ENCODE measurements at regions not wholly inside any gene's neighbourhood (a gene's known extent, or its start where the extent isn't known, plus 50 kb on each side); places are given as distances from the start of the nearest gene placed in this dataset.

GRCh38 chr11:70825893-70826540 is 426.4 kb downstream of the SHANK2 start:
- Histone ChIP-seq H3K4me3 (ENCODE audit: low read length) (no peak overlapping the region), H3K4me1 (ENCODE audit: control insufficient read depth, insufficient read depth, low read length) (peaks cover 13% of the 10 kb centered on the region), H3K27ac (ENCODE audit: low read length) (no peak overlapping the region), H3K36me3 (ENCODE audit: control insufficient read depth, insufficient read depth, low read length) (no peaks in the 10 kb centered on the region), H3K27me3 (ENCODE audit: control insufficient read depth, insufficient read depth, low read length) (peaks cover 9% of the 10 kb centered on the region), H3K9me3 (ENCODE audit: control insufficient read depth, low read depth, low read length) (no peaks in the 10 kb centered on the region)
- 100% methylated on average over 5 of the region's 21 CpGs for WGBS (ENCODE audit: insufficient coverage, low lambda C conversion rate)
- DNase-seq, result no peak

GRCh38 chr11:70826541-70827335 is 425.6 kb downstream of the SHANK2 start:
- Histone ChIP-seq H3K4me1 (ENCODE audit: control insufficient read depth, insufficient read depth, low read length) (peaks cover 13% of the 10 kb centered on the region), H3K36me3 (ENCODE audit: control insufficient read depth, insufficient read depth, low read length) (no peaks in the 10 kb centered on the region), H3K27me3 (ENCODE audit: control insufficient read depth, insufficient read depth, low read length) (peaks cover 9% of the 10 kb centered on the region), H3K4me3 (ENCODE audit: low read length) (no peak overlapping the region), H3K27ac (ENCODE audit: low read length) (no peak overlapping the region), H3K9me3 (ENCODE audit: control insufficient read depth, low read depth, low read length) (no peaks in the 10 kb centered on the region)
- peak in 1 of 2 donors; percentile 7 for DNase-seq
- WGBS (ENCODE audit: insufficient coverage, low lambda C conversion rate), result no CpG with 5 or more reads among the region's 35 CpGs

GRCh38 chr11:70828593-70829082 is 423.7 kb downstream of the SHANK2 start:
- H3K27ac ChIP-seq (ENCODE audit: low read length), result no peak overlapping the region
- H3K9me3 ChIP-seq (ENCODE audit: control insufficient read depth, low read depth, low read length), result no peaks in the 10 kb centered on the region
- no peaks in the 10 kb centered on the region for H3K36me3 ChIP-seq (ENCODE audit: control insufficient read depth, insufficient read depth, low read length)
- H3K27me3 ChIP-seq (ENCODE audit: control insufficient read depth, insufficient read depth, low read length), result peaks cover 9% of the 10 kb centered on the region
- DNase-seq, result no peak
- H3K4me3 ChIP-seq (ENCODE audit: low read length), result no peak overlapping the region
- no CpG with 5 or more reads among the region's 20 CpGs for WGBS (ENCODE audit: insufficient coverage, low lambda C conversion rate)
- peaks cover 13% of the 10 kb centered on the region for H3K4me1 ChIP-seq (ENCODE audit: control insufficient read depth, insufficient read depth, low read length)

DNA sequence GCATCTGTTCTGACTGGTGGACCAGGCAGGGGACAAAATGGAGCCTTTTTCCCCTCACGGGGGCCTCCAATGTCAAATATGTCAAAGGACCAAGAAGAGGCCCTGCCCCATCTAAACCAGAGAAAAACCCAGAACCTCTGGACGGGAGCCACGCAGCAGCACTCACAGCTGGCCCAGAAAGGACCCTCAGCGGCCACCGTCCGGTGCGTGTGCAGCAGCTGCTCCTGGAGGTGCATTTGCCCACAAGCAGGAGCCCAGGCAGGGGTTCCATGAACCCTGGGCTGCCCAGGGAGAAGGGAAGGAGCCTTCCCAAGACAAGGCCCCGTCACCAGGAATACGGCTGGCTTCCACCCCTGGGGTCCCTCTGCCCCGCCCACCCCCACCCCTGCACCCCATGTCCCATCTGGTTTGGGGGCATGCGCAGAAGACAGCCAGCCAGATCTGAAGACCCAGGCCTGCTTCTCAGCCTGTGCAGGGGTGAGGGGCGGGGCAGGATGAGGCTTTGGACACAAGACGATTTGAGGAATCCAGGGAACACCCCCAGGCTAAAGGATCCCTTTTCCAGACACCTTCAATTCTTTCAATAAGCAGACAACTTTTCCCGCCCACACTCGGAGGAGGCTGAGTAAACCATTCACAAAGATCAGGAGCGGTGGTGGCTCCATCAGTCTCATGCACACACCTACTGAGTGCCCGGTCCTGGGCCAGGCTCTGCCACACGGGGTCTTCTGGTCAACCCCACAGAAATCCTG is 423.1 kb downstream of the SHANK2 start:
- H3K36me3 ChIP-seq (ENCODE audit: control insufficient read depth, insufficient read depth, low read length), result no peaks in the 10 kb centered on the region
- WGBS (ENCODE audit: insufficient coverage, low lambda C conversion rate), result no CpG with 5 or more reads among the region's 18 CpGs

DNA sequence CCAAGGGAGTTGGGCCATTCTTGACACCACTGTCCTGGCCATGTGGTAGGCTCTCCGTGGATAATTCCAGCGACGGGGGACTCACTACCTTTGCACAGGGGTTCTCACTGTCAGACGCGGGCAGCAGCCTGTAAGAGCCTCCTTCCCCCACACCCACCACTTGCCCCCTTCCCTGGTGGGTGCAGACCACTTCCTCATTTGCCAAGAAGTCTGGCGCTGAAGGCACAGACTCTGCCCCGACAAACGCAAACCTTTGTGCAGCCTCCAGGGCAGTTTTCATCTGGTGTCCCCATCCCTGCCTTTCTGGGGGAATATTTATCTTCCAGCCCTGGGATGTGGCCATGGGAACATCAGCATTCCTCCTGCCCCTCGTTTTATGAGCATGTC is 422.5 kb downstream of the SHANK2 start:
- Histone ChIP-seq H3K9me3 (ENCODE audit: control insufficient read depth, low read depth, low read length) (no peaks in the 10 kb centered on the region), H3K4me1 (ENCODE audit: control insufficient read depth, insufficient read depth, low read length) (peaks cover 13% of the 10 kb centered on the region), H3K36me3 (ENCODE audit: control insufficient read depth, insufficient read depth, low read length) (no peaks in the 10 kb centered on the region), H3K27ac (ENCODE audit: low read length) (no peak overlapping the region), H3K4me3 (ENCODE audit: low read length) (no peak overlapping the region), H3K27me3 (ENCODE audit: control insufficient read depth, insufficient read depth, low read length) (peaks cover 9% of the 10 kb centered on the region)
- WGBS (ENCODE audit: insufficient coverage, low lambda C conversion rate), result no CpG with 5 or more reads among the region's 9 CpGs
- no peak for DNase-seq

More for the DNA sequence above, 423.1 kb downstream of the SHANK2 start:
- Histone ChIP-seq H3K4me1 (ENCODE audit: control insufficient read depth, insufficient read depth, low read length) (peaks cover 13% of the 10 kb centered on the region), H3K4me3 (ENCODE audit: low read length) (no peak overlapping the region), H3K27ac (ENCODE audit: low read length) (no peak overlapping the region), H3K27me3 (ENCODE audit: control insufficient read depth, insufficient read depth, low read length) (peaks cover 9% of the 10 kb centered on the region), H3K9me3 (ENCODE audit: control insufficient read depth, low read depth, low read length) (no peaks in the 10 kb centered on the region)
- DNase-seq, result no peak

GRCh38 chr11:70833011-70833410 is 419.4 kb downstream of the SHANK2 start:
- no peaks in the 10 kb centered on the region for H3K9me3 ChIP-seq (ENCODE audit: control insufficient read depth, low read depth, low read length)
- no CpG with 5 or more reads among the region's 11 CpGs for WGBS (ENCODE audit: insufficient coverage, low lambda C conversion rate)
- no peak for DNase-seq
- H3K4me3 ChIP-seq (ENCODE audit: low read length), result no peak overlapping the region
- H3K27me3 ChIP-seq (ENCODE audit: control insufficient read depth, insufficient read depth, low read length), result no peaks in the 10 kb centered on the region
- H3K4me1 ChIP-seq (ENCODE audit: control insufficient read depth, insufficient read depth, low read length), result no peaks in the 10 kb centered on the region
- no peaks in the 10 kb centered on the region for H3K36me3 ChIP-seq (ENCODE audit: control insufficient read depth, insufficient read depth, low read length)
- no peak overlapping the region for H3K27ac ChIP-seq (ENCODE audit: low read length)

- H3K4me1 ChIP-seq (ENCODE audit: control insufficient read depth, insufficient read depth, low read length), result no peaks in the 10 kb centered on the region
- DNase-seq, result no peak
- H3K27ac ChIP-seq (ENCODE audit: low read length), result no peak overlapping the region
- WGBS (ENCODE audit: insufficient coverage, low lambda C conversion rate), result no CpG with 5 or more reads among the region's 5 CpGs
- H3K9me3 ChIP-seq (ENCODE audit: control insufficient read depth, low read depth, low read length), result peaks cover 3% of the 10 kb centered on the region
- H3K36me3 ChIP-seq (ENCODE audit: control insufficient read depth, insufficient read depth, low read length), result no peaks in the 10 kb centered on the region
- no peaks in the 10 kb centered on the region for H3K27me3 ChIP-seq (ENCODE audit: control insufficient read depth, insufficient read depth, low read length)
- H3K4me3 ChIP-seq (ENCODE audit: low read length), result no peak overlapping the region
These were observed 418.8 kb downstream of the SHANK2 start for GRCh38 chr11:70833554-70833953.

DNA sequence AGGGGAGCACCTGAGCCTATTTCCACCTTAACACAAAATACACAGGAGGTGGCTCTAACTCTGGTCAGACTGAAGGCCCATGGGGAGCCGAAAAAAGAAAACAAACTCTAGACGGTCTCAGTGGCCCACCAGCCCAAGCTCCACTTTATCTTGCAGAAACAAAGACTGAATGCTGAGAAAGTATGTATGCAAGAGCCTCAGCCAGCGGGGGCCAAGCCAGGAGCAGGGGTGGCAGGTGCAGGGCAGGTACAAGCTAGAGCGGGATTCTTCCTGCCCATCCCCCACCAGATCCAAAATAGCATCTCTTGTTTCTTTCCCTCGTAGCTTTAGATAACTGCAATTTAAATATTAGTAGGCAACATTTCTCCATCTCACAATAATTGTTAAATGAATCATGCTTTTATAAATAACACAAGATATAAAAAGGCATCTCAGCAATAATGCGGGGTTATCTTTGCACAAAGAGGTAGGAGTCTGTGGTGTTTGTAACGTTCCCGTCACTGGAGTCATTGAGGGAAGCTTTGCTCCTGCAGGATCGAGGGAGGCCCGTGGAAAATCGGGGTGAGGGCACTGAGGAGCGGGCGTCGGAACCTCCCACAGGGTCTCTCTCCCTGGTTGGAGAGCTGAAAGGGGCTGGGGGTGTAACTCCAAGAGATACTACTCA is 418.0 kb downstream of the SHANK2 start:
- Histone ChIP-seq H3K27ac (ENCODE audit: low read length) (no peak overlapping the region), H3K27me3 (ENCODE audit: control insufficient read depth, insufficient read depth, low read length) (no peaks in the 10 kb centered on the region), H3K4me3 (ENCODE audit: low read length) (no peak overlapping the region), H3K4me1 (ENCODE audit: control insufficient read depth, insufficient read depth, low read length) (no peaks in the 10 kb centered on the region), H3K9me3 (ENCODE audit: control insufficient read depth, low read depth, low read length) (peaks cover 8% of the 10 kb centered on the region), H3K36me3 (ENCODE audit: control insufficient read depth, insufficient read depth, low read length) (no peaks in the 10 kb centered on the region)
- DNase-seq, result no peak
- 83% methylated on average over 1 of the region's 14 CpGs for whole genome bisulfite sequencing (ENCODE audit: insufficient coverage, low lambda C conversion rate)

GRCh38 chr11:70834984-70835560 is 417.3 kb downstream of the SHANK2 start:
- Histone ChIP-seq H3K27ac (ENCODE audit: low read length) (no peak overlapping the region), H3K36me3 (ENCODE audit: control insufficient read depth, insufficient read depth, low read length) (peaks cover 2% of the 10 kb centered on the region), H3K4me1 (ENCODE audit: control insufficient read depth, insufficient read depth, low read length) (no peaks in the 10 kb centered on the region), H3K9me3 (ENCODE audit: control insufficient read depth, low read depth, low read length) (peaks cover 12% of the 10 kb centered on the region), H3K27me3 (ENCODE audit: control insufficient read depth, insufficient read depth, low read length) (no peaks in the 10 kb centered on the region), H3K4me3 (ENCODE audit: low read length) (no peak overlapping the region)
- no CpG with 5 or more reads among the region's 14 CpGs for WGBS (ENCODE audit: insufficient coverage, low lambda C conversion rate)
- no peak for DNase-seq

GRCh38 chr11:70836071-70836470 is 416.3 kb downstream of the SHANK2 start:
- Histone ChIP-seq H3K4me3 (ENCODE audit: low read length) (no peak overlapping the region), H3K36me3 (ENCODE audit: control insufficient read depth, insufficient read depth, low read length) (peaks cover 2% of the 10 kb centered on the region), H3K4me1 (ENCODE audit: control insufficient read depth, insufficient read depth, low read length) (no peaks in the 10 kb centered on the region), H3K27ac (ENCODE audit: low read length) (no peak overlapping the region), H3K9me3 (ENCODE audit: control insufficient read depth, low read depth, low read length) (peaks cover 14% of the 10 kb centered on the region), H3K27me3 (ENCODE audit: control insufficient read depth, insufficient read depth, low read length) (no peaks in the 10 kb centered on the region)
- DNase-seq, result no peak
- WGBS (ENCODE audit: insufficient coverage, low lambda C conversion rate), result no CpG with 5 or more reads among the region's 10 CpGs
